Activated naive CD8-positive, alpha-beta T cell (primary cell): ENCODE measurements at regions not wholly inside any gene's neighbourhood (a gene's known extent, or its start where the extent isn't known, plus 50 kb on each side); places are given as distances from the start of the nearest gene placed in this dataset.

Experiments
- H3K27ac Mint-ChIP-seq: one replicate; pipeline ENCODE4 v1.8.0; 2021; ENCODE audit warnings: mixed read lengths
- H3K27me3 Mint-ChIP-seq: one replicate; pipeline ENCODE4 v1.8.0; 2021; ENCODE audit warnings: mixed read lengths
- H3K36me3 Mint-ChIP-seq: one replicate; pipeline ENCODE4 v1.8.0; 2021; ENCODE audit warnings: mixed read lengths
- H3K4me1 Mint-ChIP-seq: one replicate; pipeline ENCODE4 v1.8.0; 2021; ENCODE audit warnings: low read depth, mixed read lengths
- H3K4me3 Mint-ChIP-seq: one replicate; pipeline ENCODE4 v1.8.0; 2021; ENCODE audit warnings: mild to moderate bottlenecking, mixed read lengths
- H3K9me3 Mint-ChIP-seq: one replicate; pipeline ENCODE4 v1.8.0; 2021; ENCODE audit warnings: low read depth, mixed read lengths

GRCh38 chr6:164845773-164846172, 463.6 kb downstream of the C6orf118 start:
- no peaks in the 10 kb centered on the region for H3K4me1 Mint-ChIP-seq
- H3K4me3 Mint-ChIP-seq, result no peak overlapping the region
- no peaks in the 10 kb centered on the region for H3K27me3 Mint-ChIP-seq
- no peaks in the 10 kb centered on the region for H3K36me3 Mint-ChIP-seq
- H3K27ac Mint-ChIP-seq, result no peak overlapping the region
- peaks cover 3% of the 10 kb centered on the region for H3K9me3 Mint-ChIP-seq

- Mint-ChIP-seq H3K9me3 (peaks cover 8% of the 10 kb centered on the region), H3K27ac (no peak overlapping the region), H3K27me3 (no peaks in the 10 kb centered on the region), H3K4me3 (no peak overlapping the region), H3K36me3 (no peaks in the 10 kb centered on the region), H3K4me1 (no peaks in the 10 kb centered on the region)
These were observed 467.3 kb downstream of the C6orf118 start for GRCh38 chr6:164842085-164842484.

- H3K4me3 Mint-ChIP-seq, result no peak overlapping the region
- H3K36me3 Mint-ChIP-seq, result no peaks in the 10 kb centered on the region
These were observed 471.3 kb downstream of the C6orf118 start for GRCh38 chr6:164838068-164838615.

GRCh38 chr6:164836486-164836885, 472.9 kb downstream of the C6orf118 start:
- no peaks in the 10 kb centered on the region for H3K27me3 Mint-ChIP-seq
- H3K36me3 Mint-ChIP-seq, result no peaks in the 10 kb centered on the region
- H3K4me1 Mint-ChIP-seq, result no peaks in the 10 kb centered on the region
- H3K4me3 Mint-ChIP-seq, result no peak overlapping the region
- peaks cover 13% of the 10 kb centered on the region for H3K9me3 Mint-ChIP-seq
- H3K27ac Mint-ChIP-seq, result no peak overlapping the region

More at GRCh38 chr6:164838068-164838615, 471.3 kb downstream of the C6orf118 start:
- Mint-ChIP-seq H3K27ac (no peak overlapping the region), H3K4me1 (no peaks in the 10 kb centered on the region), H3K9me3 (peaks cover 9% of the 10 kb centered on the region), H3K27me3 (no peaks in the 10 kb centered on the region)

- Mint-ChIP-seq H3K27me3 (no peaks in the 10 kb centered on the region), H3K4me1 (no peaks in the 10 kb centered on the region), H3K27ac (no peak overlapping the region), H3K9me3 (peaks cover 10% of the 10 kb centered on the region), H3K36me3 (no peaks in the 10 kb centered on the region), H3K4me3 (no peak overlapping the region)
These were observed 477.0 kb downstream of the C6orf118 start for GRCh38 chr6:164832410-164832809.

- no peaks in the 10 kb centered on the region for H3K36me3 Mint-ChIP-seq
- no peaks in the 10 kb centered on the region for H3K9me3 Mint-ChIP-seq
- no peak overlapping the region for H3K4me3 Mint-ChIP-seq
- H3K4me1 Mint-ChIP-seq, result no peaks in the 10 kb centered on the region
- no peaks in the 10 kb centered on the region for H3K27me3 Mint-ChIP-seq
- H3K27ac Mint-ChIP-seq, result no peak overlapping the region
These were observed 481.9 kb downstream of the C6orf118 start for GRCh38 chr6:164827537-164827936.

- no peaks in the 10 kb centered on the region for H3K36me3 Mint-ChIP-seq
- H3K9me3 Mint-ChIP-seq, result no peaks in the 10 kb centered on the region
- no peaks in the 10 kb centered on the region for H3K27me3 Mint-ChIP-seq
- H3K4me1 Mint-ChIP-seq, result no peaks in the 10 kb centered on the region
- H3K4me3 Mint-ChIP-seq, result no peak overlapping the region
- H3K27ac Mint-ChIP-seq, result no peak overlapping the region
These were observed 482.5 kb downstream of the C6orf118 start for GRCh38 chr6:164826831-164827468.

GRCh38 chr6:164825386-164825785, 484.0 kb downstream of the C6orf118 start:
- Mint-ChIP-seq H3K4me3 (no peak overlapping the region), H3K4me1 (no peaks in the 10 kb centered on the region), H3K9me3 (peaks cover 1% of the 10 kb centered on the region), H3K36me3 (no peaks in the 10 kb centered on the region), H3K27ac (no peak overlapping the region), H3K27me3 (no peaks in the 10 kb centered on the region)

- Mint-ChIP-seq H3K4me1 (no peaks in the 10 kb centered on the region), H3K36me3 (no peaks in the 10 kb centered on the region), H3K4me3 (no peak overlapping the region), H3K27ac (no peak overlapping the region), H3K27me3 (no peaks in the 10 kb centered on the region), H3K9me3 (peaks cover 10% of the 10 kb centered on the region)
These were observed 491.7 kb downstream of the C6orf118 start for GRCh38 chr6:164817662-164818061.

- no peaks in the 10 kb centered on the region for H3K27me3 Mint-ChIP-seq
- no peaks in the 10 kb centered on the region for H3K4me1 Mint-ChIP-seq
- peaks cover 16% of the 10 kb centered on the region for H3K9me3 Mint-ChIP-seq
- H3K36me3 Mint-ChIP-seq, result no peaks in the 10 kb centered on the region
- no peak overlapping the region for H3K27ac Mint-ChIP-seq
- H3K4me3 Mint-ChIP-seq, result no peak overlapping the region
These were observed 496.7 kb downstream of the C6orf118 start for GRCh38 chr6:164812706-164813105.

- H3K9me3 Mint-ChIP-seq, result peaks cover 19% of the 10 kb centered on the region
- no peaks in the 10 kb centered on the region for H3K36me3 Mint-ChIP-seq
- H3K4me3 Mint-ChIP-seq, result no peak overlapping the region
- no peak overlapping the region for H3K27ac Mint-ChIP-seq
- H3K4me1 Mint-ChIP-seq, result no peaks in the 10 kb centered on the region
- no peaks in the 10 kb centered on the region for H3K27me3 Mint-ChIP-seq
These were observed 502.3 kb downstream of the C6orf118 start for GRCh38 chr6:164807125-164807524.

GRCh38 chr6:164795056-164795815, 514.2 kb downstream of the C6orf118 start:
- Mint-ChIP-seq H3K4me1 (no peaks in the 10 kb centered on the region), H3K27ac (no peak overlapping the region), H3K4me3 (no peak overlapping the region), H3K27me3 (no peaks in the 10 kb centered on the region), H3K9me3 (peaks cover 9% of the 10 kb centered on the region), H3K36me3 (no peaks in the 10 kb centered on the region)

GRCh38 chr6:164792666-164793065, 516.7 kb downstream of the C6orf118 start:
- H3K27ac Mint-ChIP-seq, result no peak overlapping the region
- H3K4me3 Mint-ChIP-seq, result no peak overlapping the region
- no peaks in the 10 kb centered on the region for H3K4me1 Mint-ChIP-seq
- peaks cover 9% of the 10 kb centered on the region for H3K9me3 Mint-ChIP-seq
- no peaks in the 10 kb centered on the region for H3K27me3 Mint-ChIP-seq
- H3K36me3 Mint-ChIP-seq, result no peaks in the 10 kb centered on the region

- no peaks in the 10 kb centered on the region for H3K4me1 Mint-ChIP-seq
- H3K36me3 Mint-ChIP-seq, result no peaks in the 10 kb centered on the region
- peaks cover 9% of the 10 kb centered on the region for H3K9me3 Mint-ChIP-seq
- no peak overlapping the region for H3K4me3 Mint-ChIP-seq
- H3K27ac Mint-ChIP-seq, result no peak overlapping the region
- H3K27me3 Mint-ChIP-seq, result no peaks in the 10 kb centered on the region
These were observed 517.9 kb downstream of the C6orf118 start for GRCh38 chr6:164791498-164791897.

- no peaks in the 10 kb centered on the region for H3K27me3 Mint-ChIP-seq
- H3K4me1 Mint-ChIP-seq, result no peaks in the 10 kb centered on the region
- no peaks in the 10 kb centered on the region for H3K36me3 Mint-ChIP-seq
- no peak overlapping the region for H3K27ac Mint-ChIP-seq
- peaks cover 14% of the 10 kb centered on the region for H3K9me3 Mint-ChIP-seq
- no peak overlapping the region for H3K4me3 Mint-ChIP-seq
These were observed 545.6 kb downstream of the C6orf118 start for GRCh38 chr6:164763788-164764187.
